Stomach (tissue), 4 donors: ENCODE measurements at regions not wholly inside any gene's neighbourhood (a gene's known extent, or its start where the extent isn't known, plus 50 kb on each side); places are given as distances from the start of the nearest gene placed in this dataset.

Experiments
- EP300 ChIP-seq: sonication (generic); formaldehyde crosslinking; IDR thresholded peaks from one replicate; pipeline ENCODE4 v1.6.1; 2017; ENCODE audit warnings: antibody characterized with exemption
- POLR2AphosphoS5 ChIP-seq, 3 donors: sonication (generic); formaldehyde crosslinking; IDR thresholded peaks; one replicate each; pipeline ENCODE4 v1.6.1; 2016; ENCODE audit warnings: antibody characterized with exemption in 3 of 3

GRCh38 chr2:118589721-118590120, 257.7 kb downstream of the EN1 start:
- TF ChIP-seq EP300 (no peak), POLR2AphosphoS5 (IDR thresholded peaks at IDR 0.05) (no peak)
